ENCODE measurements at regions not wholly inside any gene's neighbourhood (a gene's known extent, or its start where the extent isn't known, plus 50 kb on each side); places are given as distances from the start of the nearest gene placed in this dataset.
"Not testable (repeated sequence)": the region's sequence is repeated elsewhere in the genome, so short reads cannot be mapped to it uniquely, and the experiment has no call there.

- in situ Hi-C loops (cut with MboI; ENCODE audit: low sequenced_read_pairs, unreplicated experiment), result no loop called here
- no peak for TF ChIP-seq CTCF (IDR thresholded peaks at IDR 0.05; ENCODE audit: borderline replicate concordance, control extremely low read depth, extremely low read depth, insufficient read depth, missing control alignments)
Observed at GRCh38 chr14:39554576-39554975, 122.3 kb upstream of the FBXO33 start.

GRCh38 chr14:39548358-39548757, 116.1 kb upstream of the FBXO33 start:
- no peak for TF ChIP-seq CTCF (IDR thresholded peaks at IDR 0.05; ENCODE audit: borderline replicate concordance, control extremely low read depth, extremely low read depth, insufficient read depth, missing control alignments)
- in situ Hi-C loops (cut with MboI; ENCODE audit: low sequenced_read_pairs, unreplicated experiment), result no loop called here
- no peak for DNase-seq (ENCODE audit: low spot score)

More at GRCh38 chr14:39554576-39554975, 122.3 kb upstream of the FBXO33 start:
- DNase-seq (ENCODE audit: low spot score), result no peak

DNA sequence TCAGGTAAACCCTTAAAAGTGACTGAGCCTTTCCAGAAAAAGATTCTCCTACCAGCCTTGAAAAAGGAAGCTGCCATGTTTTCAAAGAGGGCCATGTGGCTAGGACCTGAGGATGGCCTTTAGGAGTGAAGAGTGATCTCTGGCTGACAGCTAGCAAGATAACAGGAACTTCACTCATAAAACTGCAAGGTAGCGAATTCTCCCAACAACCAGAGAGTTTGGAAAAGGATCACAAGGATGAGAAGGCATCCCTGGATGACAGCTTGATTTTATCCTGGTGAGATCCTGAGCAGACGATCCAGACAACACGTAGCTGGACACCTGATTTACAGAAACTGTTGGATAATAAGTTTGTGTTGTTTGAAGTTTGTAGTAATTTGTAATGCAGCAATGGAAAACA, 115.6 kb upstream of the FBXO33 start:
- DNase-seq (ENCODE audit: low spot score), result no peak
- in situ Hi-C loops (cut with MboI; ENCODE audit: low sequenced_read_pairs, unreplicated experiment), result no loop called here
- TF ChIP-seq CTCF (IDR thresholded peaks at IDR 0.05; ENCODE audit: borderline replicate concordance, control extremely low read depth, extremely low read depth, insufficient read depth, missing control alignments), result no peak

GRCh38 chr14:39505812-39506211, 73.6 kb upstream of the FBXO33 start:
- TF ChIP-seq CTCF (IDR thresholded peaks at IDR 0.05; ENCODE audit: borderline replicate concordance, control extremely low read depth, extremely low read depth, insufficient read depth, missing control alignments), result no peak
- no peak for DNase-seq (ENCODE audit: low spot score)
- in situ Hi-C loops (cut with MboI; ENCODE audit: low sequenced_read_pairs, unreplicated experiment), result no loop called here

DNA sequence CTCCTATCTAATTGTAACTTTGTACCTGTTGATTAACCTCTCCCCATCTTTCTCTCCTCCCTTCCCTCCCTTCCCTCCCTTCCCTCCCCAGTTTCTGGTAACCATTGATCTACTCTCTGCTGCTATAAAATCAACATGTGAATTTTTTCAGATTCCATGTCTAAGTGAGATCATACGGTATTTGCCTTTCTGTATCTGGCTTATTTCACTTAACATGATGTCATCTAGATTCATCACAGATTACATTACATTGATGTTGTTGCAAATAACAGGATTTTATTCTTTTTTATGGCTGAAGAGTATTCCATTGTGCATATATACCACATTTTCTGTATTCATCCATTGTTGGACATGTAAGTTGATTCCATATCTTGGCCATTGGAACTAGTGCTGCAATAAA, 68.0 kb upstream of the FBXO33 start:
- no peak for TF ChIP-seq CTCF (IDR thresholded peaks at IDR 0.05; ENCODE audit: borderline replicate concordance, control extremely low read depth, extremely low read depth, insufficient read depth, missing control alignments)
- DNase-seq (ENCODE audit: low spot score), result no peak
- in situ Hi-C loops (cut with MboI; ENCODE audit: low sequenced_read_pairs, unreplicated experiment), result no loop called here

DNA sequence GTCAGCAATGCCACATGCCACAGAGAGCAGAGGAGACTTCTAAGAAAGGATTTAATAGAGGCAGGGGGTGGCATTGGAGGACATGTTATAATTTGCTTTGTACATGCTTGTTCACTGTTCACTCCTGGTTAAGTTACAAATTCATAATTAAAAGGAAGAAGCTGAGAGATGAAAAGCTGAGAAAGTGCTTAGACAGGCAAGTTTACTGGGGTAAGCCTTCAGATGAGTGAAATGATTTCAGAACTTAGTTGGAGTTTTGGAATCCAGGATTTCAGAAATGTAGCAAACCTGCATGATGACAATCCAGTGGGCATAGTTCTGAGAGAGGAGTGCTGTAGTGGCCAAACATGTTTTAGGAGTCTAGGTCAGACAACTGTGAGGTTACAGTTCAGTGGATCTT, 67.3 kb upstream of the FBXO33 start:
- TF ChIP-seq CTCF (IDR thresholded peaks at IDR 0.05; ENCODE audit: borderline replicate concordance, control extremely low read depth, extremely low read depth, insufficient read depth, missing control alignments), result no peak
- in situ Hi-C loops (cut with MboI; ENCODE audit: low sequenced_read_pairs, unreplicated experiment), result no loop called here

GRCh38 chr14:39497677-39498076, 65.4 kb upstream of the FBXO33 start:
- in situ Hi-C loops (cut with MboI; ENCODE audit: low sequenced_read_pairs, unreplicated experiment); DNase-seq (ENCODE audit: low spot score): not testable (repeated sequence)

More for the DNA sequence above, 67.3 kb upstream of the FBXO33 start:
- DNase-seq (ENCODE audit: low spot score), result no peak

Data from GM13976 (cell line).